MCF 10A (cell line): ENCODE measurements at regions not wholly inside any gene's neighbourhood (a gene's known extent, or its start where the extent isn't known, plus 50 kb on each side); places are given as distances from the start of the nearest gene placed in this dataset.

Source experiments
- BruUV-seq: library from RNA; stranded (reverse); fragments of 400-500 nt; replicated peaks from 2 replicates; lab custom pipeline; 2021; lab: Mats Ljungman, UMichigan
- CTCF ChIA-PET: fragments of 300-600 bp; sonication (Branson Sonifier 250); formaldehyde crosslinking; extraction: SDS; loops from one replicate; lab custom pipeline; 2021; ENCODE audit warnings: antibody characterized with exemption, inconsistent platforms; lab: Yijun Ruan, JAX
- POLR2A ChIA-PET: fragments of 300-600, 350-650 bp; sonication (Branson Sonifier 250); formaldehyde crosslinking; extraction: SDS; loops from one replicate; lab custom pipeline; 2020; ENCODE audit warnings: antibody characterized with exemption, inconsistent platforms; lab: Yijun Ruan, JAX
- DNase-seq: peaks from one replicate; pipeline ENCODE4 v3.0.0-alpha.2; 2018; ENCODE audit not compliant: unreplicated experiment
- H3K27ac Mint-ChIP-seq: one replicate; pipeline ENCODE4 v1.8.0; 2022; ENCODE audit warnings: mild to moderate bottlenecking, low read depth, mixed read lengths; ENCODE audit not compliant: unreplicated experiment
- H3K27me3 Mint-ChIP-seq: one replicate; pipeline ENCODE4 v1.8.0; 2022; ENCODE audit warnings: mixed read lengths; ENCODE audit not compliant: insufficient read depth, unreplicated experiment
- H3K36me3 Mint-ChIP-seq: one replicate; pipeline ENCODE4 v1.8.0; 2022; ENCODE audit warnings: mild to moderate bottlenecking, moderate library complexity, mixed read lengths; ENCODE audit not compliant: insufficient read depth, unreplicated experiment
- H3K4me1 Mint-ChIP-seq: one replicate; pipeline ENCODE4 v1.8.0; 2022; ENCODE audit warnings: mixed read lengths; ENCODE audit not compliant: insufficient read depth, unreplicated experiment
- H3K4me3 Mint-ChIP-seq: one replicate; pipeline ENCODE4 v1.8.0; 2022; ENCODE audit warnings: mild to moderate bottlenecking, moderate library complexity, mixed read lengths; ENCODE audit not compliant: unreplicated experiment
- H3K9me3 Mint-ChIP-seq: one replicate; pipeline ENCODE4 v1.8.0; 2022; ENCODE audit warnings: mixed read lengths; ENCODE audit not compliant: unreplicated experiment
- intact Hi-C: fragments of 100-400 bp; cut with micrococcal nuclease; formaldehyde crosslinking; loops from 2 replicates; pipeline ENCODE4 v1.14.1; 2022
- TF ChIP-seq, protein P1 (sequence below): fragments of 200-600 bp; IDR thresholded peaks from one replicate; pipeline ENCODE4 v1.8.0; 2022; ENCODE audit warnings: antibody characterized with exemption, mild to moderate bottlenecking; ENCODE audit not compliant: unreplicated experiment

DNA sequence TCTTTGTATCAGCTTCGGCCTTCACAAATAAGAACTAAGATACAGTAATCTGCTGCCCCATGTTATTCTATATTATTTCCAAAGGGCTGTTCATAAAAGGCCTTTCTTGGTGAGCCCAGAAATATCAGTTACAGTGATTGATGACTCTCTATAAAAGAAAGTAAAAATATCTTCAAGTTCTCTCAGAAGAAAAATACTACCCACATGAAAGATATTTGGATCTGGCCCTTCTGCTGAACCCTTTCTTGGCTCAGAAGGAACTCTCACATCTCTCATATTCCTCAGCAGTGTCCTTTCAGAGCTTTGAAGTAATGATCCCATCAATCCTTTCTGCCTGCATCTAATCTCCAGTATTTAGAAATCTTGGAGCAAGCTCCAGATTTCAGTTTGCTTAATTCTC, 76.3 kb upstream of the SLITRK1 start:
- CTCF ChIA-PET, result interaction anchor here (0.5 kb wide), 1 partner anchor 618 kb away, joined by 3 read pairs; no protein-coding TSS in a partner anchor
- no peaks in the 10 kb centered on the region for H3K9me3 Mint-ChIP-seq
- no peak overlapping the region for H3K27ac Mint-ChIP-seq
- POLR2A ChIA-PET, result no interaction called here
- intact Hi-C loops, result no loop called here
- no peaks in the 10 kb centered on the region for H3K27me3 Mint-ChIP-seq
- no TSS peak for BruUV-seq
- TF ChIP-seq, protein P1, sequence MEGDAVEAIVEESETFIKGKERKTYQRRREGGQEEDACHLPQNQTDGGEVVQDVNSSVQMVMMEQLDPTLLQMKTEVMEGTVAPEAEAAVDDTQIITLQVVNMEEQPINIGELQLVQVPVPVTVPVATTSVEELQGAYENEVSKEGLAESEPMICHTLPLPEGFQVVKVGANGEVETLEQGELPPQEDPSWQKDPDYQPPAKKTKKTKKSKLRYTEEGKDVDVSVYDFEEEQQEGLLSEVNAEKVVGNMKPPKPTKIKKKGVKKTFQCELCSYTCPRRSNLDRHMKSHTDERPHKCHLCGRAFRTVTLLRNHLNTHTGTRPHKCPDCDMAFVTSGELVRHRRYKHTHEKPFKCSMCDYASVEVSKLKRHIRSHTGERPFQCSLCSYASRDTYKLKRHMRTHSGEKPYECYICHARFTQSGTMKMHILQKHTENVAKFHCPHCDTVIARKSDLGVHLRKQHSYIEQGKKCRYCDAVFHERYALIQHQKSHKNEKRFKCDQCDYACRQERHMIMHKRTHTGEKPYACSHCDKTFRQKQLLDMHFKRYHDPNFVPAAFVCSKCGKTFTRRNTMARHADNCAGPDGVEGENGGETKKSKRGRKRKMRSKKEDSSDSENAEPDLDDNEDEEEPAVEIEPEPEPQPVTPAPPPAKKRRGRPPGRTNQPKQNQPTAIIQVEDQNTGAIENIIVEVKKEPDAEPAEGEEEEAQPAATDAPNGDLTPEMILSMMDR, result no peak
- no peak overlapping the region for H3K4me3 Mint-ChIP-seq
- DNase-seq, result no peak
- H3K36me3 Mint-ChIP-seq, result no peaks in the 10 kb centered on the region
- H3K4me1 Mint-ChIP-seq, result no peaks in the 10 kb centered on the region

DNA sequence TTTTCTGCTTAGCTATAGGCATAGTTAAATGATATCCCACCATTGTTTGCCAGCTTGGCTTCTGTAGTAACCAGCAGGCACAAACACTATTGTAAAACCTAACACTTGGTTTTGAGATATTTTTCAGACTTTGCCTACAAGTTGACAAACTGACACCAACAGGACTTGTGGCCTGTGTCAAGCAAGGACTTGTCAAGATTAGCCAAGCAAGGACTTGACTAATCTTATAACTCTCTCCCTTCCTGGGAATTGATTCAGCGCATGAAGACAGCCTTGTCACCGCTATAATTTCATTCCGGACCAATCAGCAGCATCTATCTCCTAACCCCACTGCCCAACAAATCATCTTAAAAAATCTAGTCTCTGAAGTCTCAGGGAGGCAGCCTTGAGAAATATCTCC, 72.7 kb upstream of the SLITRK1 start:
- Mint-ChIP-seq H3K9me3 (no peaks in the 10 kb centered on the region), H3K36me3 (no peaks in the 10 kb centered on the region), H3K27me3 (no peaks in the 10 kb centered on the region), H3K4me1 (no peaks in the 10 kb centered on the region), H3K27ac (no peak overlapping the region), H3K4me3 (no peak overlapping the region)
- intact Hi-C loops, result no loop called here
- POLR2A ChIA-PET, result no interaction called here
- BruUV-seq, result no TSS peak
- CTCF ChIA-PET, result interaction anchor here (0.5 to 1.1 kb wide), 2 partner anchors 13 to 200 kb away, joined by 3 read pairs; no protein-coding TSS in a partner anchor
- TF ChIP-seq, protein P1, result no peak
- DNase-seq, result no peak

DNA sequence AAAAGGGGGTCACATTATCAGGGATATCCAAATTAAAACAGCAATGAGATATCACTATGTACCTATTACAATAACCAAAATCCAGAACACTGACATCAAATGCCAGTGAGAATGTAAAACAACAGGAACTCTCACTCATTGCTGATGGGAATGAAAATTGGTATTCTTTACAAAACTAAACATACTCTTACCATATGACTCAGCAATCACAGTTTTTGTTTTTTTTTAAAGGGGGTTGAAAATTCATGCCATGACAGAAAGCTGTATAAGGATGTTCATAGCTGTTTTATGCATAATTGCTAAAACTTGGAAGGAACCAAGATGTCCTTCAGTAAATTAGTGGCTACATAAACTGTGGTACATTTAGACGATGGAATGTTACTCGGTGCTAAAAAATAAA, 71.6 kb upstream of the SLITRK1 start:
- no peak for DNase-seq
- Mint-ChIP-seq H3K9me3 (no peaks in the 10 kb centered on the region), H3K27ac (no peak overlapping the region), H3K4me3 (no peak overlapping the region), H3K4me1 (peaks cover 10% of the 10 kb centered on the region), H3K27me3 (no peaks in the 10 kb centered on the region), H3K36me3 (no peaks in the 10 kb centered on the region)
- CTCF ChIA-PET, result no interaction called here
- BruUV-seq, result no TSS peak
- TF ChIP-seq, protein P1, result no peak
- intact Hi-C loops, result no loop called here
- POLR2A ChIA-PET, result no interaction called here

DNA sequence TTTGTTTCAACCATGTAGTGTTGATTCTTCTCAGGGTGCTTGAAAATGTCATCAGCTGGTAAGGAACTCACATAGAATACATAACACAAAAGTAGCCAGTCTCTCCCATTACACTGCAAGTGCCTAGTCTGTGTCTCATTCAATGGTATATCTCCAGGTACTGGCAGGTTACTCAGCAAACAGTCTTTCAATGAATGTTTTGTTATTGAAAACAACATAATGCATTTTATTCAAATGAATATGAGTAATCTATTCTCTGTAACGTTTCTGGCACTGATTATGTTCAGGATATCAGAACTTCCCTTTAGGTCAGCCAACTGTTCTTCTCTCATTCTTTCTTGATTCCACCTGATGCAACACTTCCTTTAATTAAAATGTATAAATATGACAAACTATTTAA, 68.0 kb upstream of the SLITRK1 start:
- Mint-ChIP-seq H3K27me3 (no peaks in the 10 kb centered on the region), H3K27ac (no peak overlapping the region), H3K9me3 (no peaks in the 10 kb centered on the region), H3K4me1 (peaks cover 20% of the 10 kb centered on the region), H3K4me3 (no peak overlapping the region), H3K36me3 (no peaks in the 10 kb centered on the region)
- BruUV-seq, result no TSS peak
- intact Hi-C loops, result no loop called here
- TF ChIP-seq, protein P1, result no peak
- ChIA-PET POLR2A (no interaction called here), CTCF (no interaction called here)
- DNase-seq, result no peak
